ENCODE measurements at regions not wholly inside any gene's neighbourhood (a gene's known extent, or its start where the extent isn't known, plus 50 kb on each side); places are given as distances from the start of the nearest gene placed in this dataset.

GRCh38 chr2:181139831-181140230 is 159.4 kb downstream of the UBE2E3 start:
- DNase-seq (ENCODE audit: low read depth, low spot score): no peak
- no peak for TF ChIP-seq CTCF (IDR thresholded peaks at IDR 0.05; ENCODE audit: low read depth, low read length)
- Histone ChIP-seq H3K4me3 (ENCODE audit: low read depth, low read length) (no peak overlapping the region), H3K27ac (ENCODE audit: low read depth, low read length) (no peak overlapping the region), H3K9me3 (ENCODE audit: control insufficient read depth, insufficient read depth, low read length) (no peaks in the 10 kb centered on the region), H3K27me3 (ENCODE audit: control insufficient read depth, insufficient read depth, low read length) (no peaks in the 10 kb centered on the region)
- CTCF ChIA-PET: interaction anchor here (0.9 kb wide), 1 partner anchor 327 kb away, joined by 3 read pairs; no protein-coding TSS in a partner anchor
- POLR2A ChIA-PET: no interaction called here

DNA sequence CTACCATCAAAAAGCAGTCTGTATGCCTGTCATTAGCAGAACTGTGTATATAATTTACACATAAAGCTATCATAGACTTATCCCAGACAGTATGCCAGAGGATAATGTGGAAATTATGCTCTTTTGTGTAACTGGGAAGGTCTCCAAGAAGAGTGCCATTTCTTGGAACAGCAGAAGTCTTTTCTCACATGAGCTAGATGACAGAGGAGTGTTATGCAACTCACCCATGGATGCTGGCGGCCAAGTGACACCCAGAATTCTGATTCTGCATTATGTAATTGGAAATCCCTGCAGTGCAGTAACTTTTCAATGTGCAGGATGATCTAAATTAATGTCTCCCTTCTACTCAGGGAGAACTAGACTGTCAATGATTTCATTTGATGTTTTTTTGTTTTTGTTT is 160.0 kb downstream of the UBE2E3 start:
- no peaks in the 10 kb centered on the region for H3K27me3 ChIP-seq (ENCODE audit: control insufficient read depth, insufficient read depth, low read length)
- ChIA-PET POLR2A (no interaction called here), CTCF (interaction anchor here (0.8 to 0.9 kb wide), 2 partner anchors 37 to 326 kb away, joined by 3 read pairs; no protein-coding TSS in a partner anchor)
- no peak for TF ChIP-seq CTCF (IDR thresholded peaks at IDR 0.05; ENCODE audit: low read depth, low read length)
- H3K27ac ChIP-seq (ENCODE audit: low read depth, low read length): no peak overlapping the region
- no peak for DNase-seq (ENCODE audit: low read depth, low spot score)
- H3K9me3 ChIP-seq (ENCODE audit: control insufficient read depth, insufficient read depth, low read length): peaks cover under 1% of the 10 kb centered on the region; the same call in 1 of the 2 replicates
- no peak overlapping the region for H3K4me3 ChIP-seq (ENCODE audit: low read depth, low read length)

DNA sequence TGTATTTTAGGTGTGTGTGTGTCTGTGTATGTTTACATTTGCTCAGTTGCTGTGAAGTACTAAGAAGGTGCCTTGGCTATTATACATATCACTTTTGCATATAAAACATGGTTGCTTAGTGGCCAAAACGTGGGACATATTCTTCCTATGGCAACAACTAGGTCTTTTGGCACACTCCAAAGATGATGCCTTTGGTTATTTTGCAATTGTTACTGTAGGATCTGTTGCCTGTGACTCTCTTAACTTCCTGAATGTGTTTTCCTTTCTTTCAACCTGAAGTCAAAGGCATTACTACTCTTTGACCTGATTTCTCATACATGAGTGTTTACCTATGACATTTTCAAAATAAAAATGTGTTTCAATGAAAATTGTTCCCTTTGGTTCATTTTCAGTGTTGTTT is 160.5 kb downstream of the UBE2E3 start:
- DNase-seq (ENCODE audit: low read depth, low spot score): no peak
- no peak for TF ChIP-seq CTCF (IDR thresholded peaks at IDR 0.05; ENCODE audit: low read depth, low read length)
- Histone ChIP-seq H3K9me3 (ENCODE audit: control insufficient read depth, insufficient read depth, low read length) (peaks cover 4% of the 10 kb centered on the region; the same call in 1 of the 2 replicates), H3K27ac (ENCODE audit: low read depth, low read length) (no peak overlapping the region), H3K4me3 (ENCODE audit: low read depth, low read length) (no peak overlapping the region), H3K27me3 (ENCODE audit: control insufficient read depth, insufficient read depth, low read length) (no peaks in the 10 kb centered on the region)
- CTCF ChIA-PET: interaction anchor here (0.8 kb wide), 1 partner anchor 37 kb away, joined by 3 read pairs; no protein-coding TSS in a partner anchor
- POLR2A ChIA-PET: no interaction called here

DNA sequence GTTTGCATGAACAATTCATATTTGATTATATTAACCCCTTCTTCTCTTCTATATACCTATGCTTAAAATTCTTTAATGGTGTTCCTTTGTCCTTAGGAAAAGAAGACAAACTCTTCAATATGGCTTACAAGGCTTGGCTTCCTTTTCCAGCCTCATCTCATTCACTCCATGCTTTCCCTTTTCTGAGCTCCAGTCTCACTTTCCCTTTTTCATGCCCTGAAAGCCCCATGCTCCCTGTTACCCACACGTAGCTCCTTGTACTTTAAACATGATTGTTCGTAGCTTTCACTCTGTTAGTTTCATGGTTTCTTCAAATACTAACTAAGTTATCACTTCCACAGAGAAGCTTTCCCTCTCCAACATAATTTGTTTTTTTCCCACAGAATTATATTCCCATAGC is 161.3 kb downstream of the UBE2E3 start:
- no peak for DNase-seq (ENCODE audit: low read depth, low spot score)
- ChIA-PET CTCF (interaction anchor here (0.5 to 1.0 kb wide), 2 partner anchors 145 to 325 kb away, joined by 3 read pairs; no protein-coding TSS in a partner anchor), POLR2A (no interaction called here)
- Histone ChIP-seq H3K27ac (ENCODE audit: low read depth, low read length) (no peak overlapping the region), H3K27me3 (ENCODE audit: control insufficient read depth, insufficient read depth, low read length) (no peaks in the 10 kb centered on the region), H3K4me3 (ENCODE audit: low read depth, low read length) (no peak overlapping the region), H3K9me3 (ENCODE audit: control insufficient read depth, insufficient read depth, low read length) (peaks cover 4% of the 10 kb centered on the region; the same call in 1 of the 2 replicates)
- TF ChIP-seq CTCF (IDR thresholded peaks at IDR 0.05; ENCODE audit: low read depth, low read length): no peak

- peaks cover 4% of the 10 kb centered on the region; the same call in 1 of the 2 replicates for H3K9me3 ChIP-seq (ENCODE audit: control insufficient read depth, insufficient read depth, low read length)
- no peaks in the 10 kb centered on the region for H3K27me3 ChIP-seq (ENCODE audit: control insufficient read depth, insufficient read depth, low read length)
- CTCF ChIA-PET: no interaction called here
- DNase-seq (ENCODE audit: low read depth, low spot score): no peak
- POLR2A ChIA-PET: no interaction called here
- H3K27ac ChIP-seq (ENCODE audit: low read depth, low read length): no peak overlapping the region
- H3K4me3 ChIP-seq (ENCODE audit: low read depth, low read length): no peak overlapping the region
- no peak for TF ChIP-seq CTCF (IDR thresholded peaks at IDR 0.05; ENCODE audit: low read depth, low read length)
Measured at GRCh38 chr2:181142514-181142913, 162.1 kb downstream of the UBE2E3 start.
